SK-N-SH (cell line): ENCODE measurements at regions not wholly inside any gene's neighbourhood (a gene's known extent, or its start where the extent isn't known, plus 50 kb on each side); places are given as distances from the start of the nearest gene placed in this dataset.

Experiments
- CTCF ChIA-PET: fragments of 300-600, 350-600 bp; formaldehyde crosslinking; extraction: SDS; loops from one replicate; lab custom pipeline; 2021; lab: Yijun Ruan, JAX
- POLR2A ChIA-PET: fragments of 350-600 bp; sonication (Branson Sonifier 250); formaldehyde crosslinking; extraction: SDS; loops from one replicate; lab custom pipeline; 2020; ENCODE audit warnings: antibody characterized with exemption, inconsistent platforms; lab: Yijun Ruan, JAX
- DNase-seq: peaks from one replicate; pipeline ENCODE4 v3.0.0; 2012
- H2AFZ ChIP-seq: fragments of 200-600 bp; sonication (generic); 2 replicates; pipeline ENCODE4 v1.8.1; 2016; ENCODE audit warnings: antibody characterized with exemption, mild to moderate bottlenecking, low read depth
- H3F3A ChIP-seq: fragments of 200-600 bp; sonication (generic); replicated peaks from 2 replicates; pipeline ENCODE3; 2016; ENCODE audit warnings: antibody characterized with exemption, mild to moderate bottlenecking; ENCODE audit not compliant: insufficient read depth
- H3K27ac ChIP-seq, 2 experiments: fragments of 200-500 bp in 1 of 2; fragments of 200-600 bp in 1 of 2; sonication (Bioruptor generic) in 1 of 2; sonication (generic), shearing (Covaris generic) in 1 of 2; 2 replicates each; pipeline versions ENCODE4 v1.5.1 to v1.6.1; 2014 to 2016; ENCODE audit warnings: low read depth in 2 of 2, inconsistent platforms in 1 of 2, low read length in 1 of 2, mild to moderate bottlenecking in 1 of 2, mixed read lengths in 1 of 2
- H3K27me3 ChIP-seq: fragments of 200-600 bp; sonication (generic), shearing (Covaris generic); 2 replicates; pipeline ENCODE4 v1.6.1; 2016; ENCODE audit warnings: mixed run types; ENCODE audit not compliant: insufficient read depth
- H3K36me3 ChIP-seq, 2 experiments: fragments of 200-500 bp in 1 of 2; fragments of 200-600 bp in 1 of 2; sonication (Bioruptor generic) in 1 of 2; sonication (generic) in 1 of 2; replicated peaks in 1 of 2; 2 replicates each; pipeline versions ENCODE3 to v1.5.1; 2014 to 2016; ENCODE audit warnings: low read length in 1 of 2, mild to moderate bottlenecking in 1 of 2; ENCODE audit not compliant: insufficient read depth in 2 of 2, control insufficient read depth in 1 of 2
- H3K4me1 ChIP-seq, 2 experiments: fragments of 200-500 bp in 1 of 2; fragments of 200-600 bp in 1 of 2; sonication (Bioruptor generic) in 1 of 2; sonication (generic), shearing (Covaris generic) in 1 of 2; 2 replicates each; pipeline versions ENCODE4 v1.5.1 to v1.6.1; 2014 to 2016; ENCODE audit warnings: low read depth in 1 of 2, low read length in 1 of 2, mixed run types in 1 of 2; ENCODE audit not compliant: insufficient read depth in 2 of 2, control insufficient read depth in 1 of 2
- H3K4me2 ChIP-seq: fragments of 200-600 bp; sonication (generic), shearing (Covaris generic); 2 replicates; pipeline ENCODE4 v1.6.1; 2017; ENCODE audit warnings: mixed run types
- H3K4me3 ChIP-seq, 2 experiments: fragments of 200-500 bp in 1 of 2; fragments of 200-600 bp in 1 of 2; sonication (Bioruptor generic) in 1 of 2; sonication (generic), shearing (Covaris generic) in 1 of 2; 2 replicates each; pipeline versions ENCODE4 v1.5.1 to v1.8.1; 2014 to 2016; ENCODE audit warnings: low read depth in 2 of 2, inconsistent platforms in 1 of 2, low read length in 1 of 2, mild to moderate bottlenecking in 1 of 2, mixed read lengths in 1 of 2, moderate library complexity in 1 of 2
- H3K79me2 ChIP-seq: fragments of 200-600 bp; sonication (generic); 2 replicates; pipeline ENCODE4 v1.8.1; 2017; ENCODE audit warnings: mild to moderate bottlenecking; ENCODE audit not compliant: insufficient read depth
- H3K9ac ChIP-seq: fragments of 200-600 bp; sonication (generic); 2 replicates; pipeline ENCODE4 v1.6.1; 2017; ENCODE audit warnings: mixed run types
- H3K9me2 ChIP-seq: fragments of 200-600 bp; sonication (generic); 2 replicates; pipeline ENCODE4 v1.6.1; 2017; ENCODE audit warnings: mixed run types
- H3K9me3 ChIP-seq: fragments of 200-600 bp; sonication (generic); 2 replicates; pipeline ENCODE4 v1.6.1; 2017; ENCODE audit warnings: mixed run types, mild to moderate bottlenecking, moderate library complexity
- H4K20me1 ChIP-seq: fragments of 200-600 bp; sonication (generic); 2 replicates; pipeline ENCODE4 v1.6.1; 2017; ENCODE audit warnings: mild to moderate bottlenecking, mixed run types; ENCODE audit not compliant: insufficient read depth
- CHD2 ChIP-seq: fragments of 150-350 bp; IDR thresholded peaks from 2 replicates; pipeline ENCODE4 v1.6.1; 2018; ENCODE audit warnings: low read length; ENCODE audit not compliant: partially characterized antibody
- ELF1 ChIP-seq: IDR thresholded peaks from 2 replicates; pipeline ENCODE4 v1.4.0; 2012
- EP300 ChIP-seq, 2 experiments: IDR thresholded peaks; 2 replicates each; pipeline versions ENCODE4 v1.4.0 to v1.6.1; 2012; ENCODE audit warnings: borderline replicate concordance in 1 of 2, low read depth in 1 of 2, low read length in 1 of 2
- FOXJ3 ChIP-seq: sonication (generic); formaldehyde crosslinking; IDR thresholded peaks from 2 replicates; pipeline ENCODE4 v1.5.1; 2020; ENCODE audit warnings: mild to moderate bottlenecking, missing genetic modification reagents
- IRF3 ChIP-seq: fragments of 150-350 bp; IDR thresholded peaks from 2 replicates; pipeline ENCODE4 v1.6.1; 2016; ENCODE audit warnings: mild to moderate bottlenecking, low read depth, low read length
- JUND ChIP-seq: IDR thresholded peaks from 2 replicates; pipeline ENCODE4 v1.4.0; 2012
- MEF2A ChIP-seq: IDR thresholded peaks from 2 replicates; pipeline ENCODE4 v1.4.0; 2012; ENCODE audit warnings: low read depth, borderline replicate concordance
- MXI1 ChIP-seq: IDR thresholded peaks from 2 replicates; pipeline ENCODE4 v1.6.1; 2012; ENCODE audit warnings: mild to moderate bottlenecking, low read depth, low read length, improper control_type of control experiment
- NRF1 ChIP-seq: IDR thresholded peaks from 2 replicates; pipeline ENCODE4 v1.6.1; 2012; ENCODE audit warnings: low read depth, mild to moderate bottlenecking, low read length
- PBX3 ChIP-seq: IDR thresholded peaks from 2 replicates; pipeline ENCODE4; 2012
- RCOR1 ChIP-seq: fragments of 150-350 bp; IDR thresholded peaks from 2 replicates; pipeline ENCODE4 v1.6.1; 2017; ENCODE audit warnings: antibody characterized with exemption, low read length
- USF1 ChIP-seq: IDR thresholded peaks from 2 replicates; pipeline ENCODE4 v1.4.0; 2012; ENCODE audit warnings: low read depth, borderline replicate concordance
- WGBS: methylation state at CpG from one replicate; pipeline ENCODE4 v1.1.6; 2017; ENCODE audit warnings: low lambda C conversion rate; 5-methylcytosine and 5-hydroxymethylcytosine counted together
- TF ChIP-seq, protein P1 (sequence below): fragments of 200-600 bp; sonication (generic); IDR thresholded peaks from 2 replicates; pipeline ENCODE4 v1.6.1; 2017; ENCODE audit warnings: antibody characterized with exemption, mild to moderate bottlenecking, moderate library complexity
- TF ChIP-seq, protein P2 (sequence below): IDR thresholded peaks from 2 replicates; pipeline ENCODE4 v1.4.0; 2012; ENCODE audit warnings: low read depth
- TF ChIP-seq, protein P3 (sequence below): IDR thresholded peaks from 2 replicates; pipeline ENCODE4 v1.6.1; 2012; ENCODE audit warnings: mild to moderate bottlenecking, low read depth, low read length, moderate library complexity

DNA sequence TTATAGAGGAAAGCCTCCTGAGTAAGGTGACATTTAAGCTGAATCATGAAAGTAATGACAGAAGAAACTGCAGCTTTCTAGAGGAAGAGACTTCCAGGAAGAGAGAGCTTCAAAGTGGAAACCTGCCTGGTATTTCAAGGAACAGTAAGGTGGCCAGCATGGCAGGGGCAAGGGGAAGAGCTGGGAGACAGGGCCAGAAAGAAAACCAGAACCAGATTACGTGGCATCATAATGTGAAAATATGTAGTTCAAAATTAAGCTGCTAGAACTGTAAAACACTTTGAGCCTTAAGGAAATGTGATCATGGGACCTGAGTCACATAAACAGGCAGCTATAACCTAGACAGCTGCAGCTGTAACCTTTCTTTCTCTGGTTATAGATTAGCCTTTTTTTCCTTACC lies 238.0 kb upstream of the FOXK1 start:
- Histone ChIP-seq H2AFZ (no peak overlapping the region), H3K36me3 (no peaks in the 10 kb centered on the region), H3K4me3 (no peak overlapping the region), H3K9me2 (no peaks in the 10 kb centered on the region), H3K9ac (no peak overlapping the region), H4K20me1 (no peaks in the 10 kb centered on the region), H3K4me1 (no peaks in the 10 kb centered on the region), H3K79me2 (no peaks in the 10 kb centered on the region), H3K27ac (no peak overlapping the region), H3K9me3 (peaks cover 9% of the 10 kb centered on the region; the same call in 1 of the 2 replicates), H3K4me2 (no peak overlapping the region), H3F3A (peaks cover 7% of the 10 kb centered on the region), H3K27me3 (no peaks in the 10 kb centered on the region)
- TF ChIP-seq, protein P1, sequence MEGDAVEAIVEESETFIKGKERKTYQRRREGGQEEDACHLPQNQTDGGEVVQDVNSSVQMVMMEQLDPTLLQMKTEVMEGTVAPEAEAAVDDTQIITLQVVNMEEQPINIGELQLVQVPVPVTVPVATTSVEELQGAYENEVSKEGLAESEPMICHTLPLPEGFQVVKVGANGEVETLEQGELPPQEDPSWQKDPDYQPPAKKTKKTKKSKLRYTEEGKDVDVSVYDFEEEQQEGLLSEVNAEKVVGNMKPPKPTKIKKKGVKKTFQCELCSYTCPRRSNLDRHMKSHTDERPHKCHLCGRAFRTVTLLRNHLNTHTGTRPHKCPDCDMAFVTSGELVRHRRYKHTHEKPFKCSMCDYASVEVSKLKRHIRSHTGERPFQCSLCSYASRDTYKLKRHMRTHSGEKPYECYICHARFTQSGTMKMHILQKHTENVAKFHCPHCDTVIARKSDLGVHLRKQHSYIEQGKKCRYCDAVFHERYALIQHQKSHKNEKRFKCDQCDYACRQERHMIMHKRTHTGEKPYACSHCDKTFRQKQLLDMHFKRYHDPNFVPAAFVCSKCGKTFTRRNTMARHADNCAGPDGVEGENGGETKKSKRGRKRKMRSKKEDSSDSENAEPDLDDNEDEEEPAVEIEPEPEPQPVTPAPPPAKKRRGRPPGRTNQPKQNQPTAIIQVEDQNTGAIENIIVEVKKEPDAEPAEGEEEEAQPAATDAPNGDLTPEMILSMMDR: no peak
- TF ChIP-seq MXI1: no peak
- WGBS: 12% methylated on average over 1 of the region's 1 CpG
- DNase-seq: no peak
- CTCF ChIA-PET: interaction anchor here (1.4 to 1.8 kb wide), 2 partner anchors 12 to 35 kb away, joined by 4 to 6 read pairs; no protein-coding TSS in a partner anchor
- POLR2A ChIA-PET: no interaction called here

- Histone ChIP-seq H3K79me2 (no peaks in the 10 kb centered on the region), H4K20me1 (no peaks in the 10 kb centered on the region), H3K9me3 (peaks cover 9% of the 10 kb centered on the region; the same call in 1 of the 2 replicates), H3K9me2 (no peaks in the 10 kb centered on the region), H3K4me1 (no peaks in the 10 kb centered on the region), H3K4me2 (no peak overlapping the region), H3F3A (peaks cover 7% of the 10 kb centered on the region), H2AFZ (no peak overlapping the region), H3K4me3 (no peak overlapping the region), H3K36me3 (no peaks in the 10 kb centered on the region), H3K27ac (no peak overlapping the region), H3K27me3 (no peaks in the 10 kb centered on the region), H3K9ac (no peak overlapping the region)
- no peak for TF ChIP-seq PBX3
- no peak for TF ChIP-seq ELF1
- TF ChIP-seq IRF3: no peak
- TF ChIP-seq EP300 (IDR thresholded peaks at IDR 0.05; ENCODE audit: borderline replicate concordance in 1 of 2, low read depth in 1 of 2, low read length in 1 of 2): no peak
- no peak for TF ChIP-seq FOXJ3 (CRISPR knock-in tag)
- no peak for TF ChIP-seq USF1
- TF ChIP-seq, protein P1: no peak
- no peak for TF ChIP-seq JUND
- TF ChIP-seq MEF2A: no peak
- no peak for TF ChIP-seq RCOR1
- no peak for TF ChIP-seq MXI1
- TF ChIP-seq, protein P2, sequence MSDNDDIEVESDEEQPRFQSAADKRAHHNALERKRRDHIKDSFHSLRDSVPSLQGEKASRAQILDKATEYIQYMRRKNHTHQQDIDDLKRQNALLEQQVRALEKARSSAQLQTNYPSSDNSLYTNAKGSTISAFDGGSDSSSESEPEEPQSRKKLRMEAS: no peak
- TF ChIP-seq NRF1: no peak
- no peak for TF ChIP-seq CHD2
- TF ChIP-seq, protein P3, sequence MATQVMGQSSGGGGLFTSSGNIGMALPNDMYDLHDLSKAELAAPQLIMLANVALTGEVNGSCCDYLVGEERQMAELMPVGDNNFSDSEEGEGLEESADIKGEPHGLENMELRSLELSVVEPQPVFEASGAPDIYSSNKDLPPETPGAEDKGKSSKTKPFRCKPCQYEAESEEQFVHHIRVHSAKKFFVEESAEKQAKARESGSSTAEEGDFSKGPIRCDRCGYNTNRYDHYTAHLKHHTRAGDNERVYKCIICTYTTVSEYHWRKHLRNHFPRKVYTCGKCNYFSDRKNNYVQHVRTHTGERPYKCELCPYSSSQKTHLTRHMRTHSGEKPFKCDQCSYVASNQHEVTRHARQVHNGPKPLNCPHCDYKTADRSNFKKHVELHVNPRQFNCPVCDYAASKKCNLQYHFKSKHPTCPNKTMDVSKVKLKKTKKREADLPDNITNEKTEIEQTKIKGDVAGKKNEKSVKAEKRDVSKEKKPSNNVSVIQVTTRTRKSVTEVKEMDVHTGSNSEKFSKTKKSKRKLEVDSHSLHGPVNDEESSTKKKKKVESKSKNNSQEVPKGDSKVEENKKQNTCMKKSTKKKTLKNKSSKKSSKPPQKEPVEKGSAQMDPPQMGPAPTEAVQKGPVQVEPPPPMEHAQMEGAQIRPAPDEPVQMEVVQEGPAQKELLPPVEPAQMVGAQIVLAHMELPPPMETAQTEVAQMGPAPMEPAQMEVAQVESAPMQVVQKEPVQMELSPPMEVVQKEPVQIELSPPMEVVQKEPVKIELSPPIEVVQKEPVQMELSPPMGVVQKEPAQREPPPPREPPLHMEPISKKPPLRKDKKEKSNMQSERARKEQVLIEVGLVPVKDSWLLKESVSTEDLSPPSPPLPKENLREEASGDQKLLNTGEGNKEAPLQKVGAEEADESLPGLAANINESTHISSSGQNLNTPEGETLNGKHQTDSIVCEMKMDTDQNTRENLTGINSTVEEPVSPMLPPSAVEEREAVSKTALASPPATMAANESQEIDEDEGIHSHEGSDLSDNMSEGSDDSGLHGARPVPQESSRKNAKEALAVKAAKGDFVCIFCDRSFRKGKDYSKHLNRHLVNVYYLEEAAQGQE: no peak
- ChIA-PET POLR2A (no interaction called here), CTCF (interaction anchor here (1.4 to 1.8 kb wide), 2 partner anchors 10 to 33 kb away, joined by 4 to 6 read pairs; no protein-coding TSS in a partner anchor)
- 44% methylated on average over 2 of the region's 2 CpGs for WGBS
- DNase-seq: no peak
Observed at GRCh38 chr7:4445777-4446176, 236.3 kb upstream of the FOXK1 start.
